Keratinocyte (primary cell): ENCODE measurements at regions not wholly inside any gene's neighbourhood (a gene's known extent, or its start where the extent isn't known, plus 50 kb on each side); places are given as distances from the start of the nearest gene placed in this dataset.

ENCODE experiments used
- DNase-seq: peaks from one replicate; pipeline ENCODE4 v3.0.0-alpha.2; 2011; ENCODE audit warnings: low read depth, missing footprints, low spot score
- FAIRE-seq: peaks from 2 replicates; lab custom pipeline; 2011; peaks lifted over from hg19 to GRCh38; lab: Jason Lieb, UNC
- H2AFZ ChIP-seq: 2 replicates; pipeline ENCODE4 v1.6.0; 2012; ENCODE audit warnings: low read length, control low read depth, inconsistent platforms; ENCODE audit not compliant: control insufficient read depth
- H3K27ac ChIP-seq: 2 replicates; pipeline ENCODE4 v1.5.1; 2011; ENCODE audit warnings: low read length; ENCODE audit not compliant: control insufficient read depth, insufficient read depth
- H3K27me3 ChIP-seq: 3 replicates; pipeline ENCODE4 v1.6.0; 2011; ENCODE audit warnings: low read length; ENCODE audit not compliant: control insufficient read depth, insufficient read depth; ENCODE audit errors: extremely low read depth
- H3K36me3 ChIP-seq, 2 experiments: 2 replicates in 1 of 2; 3 replicates in 1 of 2; pipeline ENCODE4 v1.5.1; 2011; ENCODE audit warnings: low read length in 2 of 2, mild to moderate bottlenecking in 1 of 2; ENCODE audit not compliant: control insufficient read depth in 2 of 2, insufficient read depth in 2 of 2; ENCODE audit errors: extremely low read depth in 1 of 2
- H3K4me1 ChIP-seq: 3 replicates; pipeline ENCODE4 v1.5.1; 2011; ENCODE audit warnings: low read length; ENCODE audit not compliant: control insufficient read depth, insufficient read depth; ENCODE audit errors: extremely low read depth
- H3K4me2 ChIP-seq: 3 replicates; pipeline ENCODE4 v1.6.0; 2011; ENCODE audit warnings: low read depth, low read length; ENCODE audit not compliant: control insufficient read depth, insufficient read depth; ENCODE audit errors: extremely low read depth
- H3K4me3 ChIP-seq, 3 experiments: fragments of 200-600 bp in 1 of 3; sonication (generic) in 1 of 3; 2 replicates in 2 of 3; 3 replicates in 1 of 3; pipeline ENCODE4 v1.5.1; 2011 to 2016; ENCODE audit warnings: low read length in 3 of 3, mild to moderate bottlenecking in 3 of 3, control low read depth in 2 of 3, inconsistent platforms in 1 of 3, low read depth in 1 of 3, mixed read lengths in 1 of 3, mixed run types in 1 of 3, moderate library complexity in 1 of 3; ENCODE audit not compliant: control insufficient read depth in 2 of 3, insufficient read depth in 2 of 3; ENCODE audit errors: extremely low read depth in 1 of 3
- H3K79me2 ChIP-seq: 2 replicates; pipeline ENCODE4 v1.6.0; 2012; ENCODE audit warnings: low read length; ENCODE audit not compliant: control insufficient read depth, insufficient read depth
- H3K9ac ChIP-seq: 3 replicates; pipeline ENCODE4 v1.6.0; 2011; ENCODE audit warnings: low read length; ENCODE audit not compliant: control insufficient read depth, insufficient read depth; ENCODE audit errors: extremely low read depth
- H3K9me1 ChIP-seq: 3 replicates; pipeline ENCODE4 v1.6.0; 2011; ENCODE audit warnings: low read length; ENCODE audit not compliant: control insufficient read depth, insufficient read depth; ENCODE audit errors: extremely low read depth
- H3K9me3 ChIP-seq: 2 replicates; pipeline ENCODE4 v1.5.1; 2012; ENCODE audit warnings: low read depth, low read length; ENCODE audit not compliant: control insufficient read depth
- H4K20me1 ChIP-seq: 3 replicates; pipeline ENCODE4 v1.6.0; 2011; ENCODE audit warnings: low read length; ENCODE audit not compliant: control insufficient read depth, insufficient read depth; ENCODE audit errors: extremely low read depth
- CTCF ChIP-seq, 3 experiments: IDR thresholded peaks in 1 of 3; conservative IDR thresholded peaks in 1 of 3; optimal IDR thresholded peaks in 1 of 3; 2 replicates in 2 of 3; 3 replicates in 1 of 3; pipeline versions ENCODE3 to v1.5.1; 2011; ENCODE audit warnings: low read length in 3 of 3, mild to moderate bottlenecking in 3 of 3, moderate library complexity in 2 of 3, control low read depth in 1 of 3, inconsistent platforms in 1 of 3; ENCODE audit not compliant: insufficient read depth in 2 of 3; ENCODE audit errors: extremely low read depth in 1 of 3
- EZH2 ChIP-seq: IDR thresholded peaks from one replicate; pipeline ENCODE4 v1.6.1; 2012; ENCODE audit warnings: inconsistent platforms, mild to moderate bottlenecking, low read length, moderate library complexity
- dilution Hi-C: fragments of 300-500 bp; cut with MboI; formaldehyde crosslinking; loops from one replicate; pipeline ENCODE4 v1.7.0; 2020; ENCODE audit warnings: low sequenced_read_pairs; ENCODE audit not compliant: extremely low pct_ligation_motif_present

GRCh38 chr12:47545938-47546609, 159.8 kb downstream of the RPAP3 start:
- H3K9me1 ChIP-seq, result no peaks in the 10 kb centered on the region
- no peaks in the 10 kb centered on the region for H3K36me3 ChIP-seq
- no peak overlapping the region for H3K27ac ChIP-seq
- H3K9me3 ChIP-seq, result no peaks in the 10 kb centered on the region
- no peak overlapping the region for H3K4me2 ChIP-seq
- no peak overlapping the region for H3K4me3 ChIP-seq
- H3K27me3 ChIP-seq, result no peaks in the 10 kb centered on the region
- H3K4me1 ChIP-seq, result no peaks in the 10 kb centered on the region
- TF ChIP-seq EZH2 (no peak), CTCF (optimal IDR thresholded peaks at IDR 0.05 in 1 of 3, IDR thresholded peaks at IDR 0.05 in 1 of 3, conservative IDR thresholded peaks at IDR 0.05 in 1 of 3; ENCODE audit: extremely low read depth in 1 of 3, insufficient read depth in 2 of 3, low read length in 3 of 3) (no peak)
- H4K20me1 ChIP-seq, result no peaks in the 10 kb centered on the region
- FAIRE-seq, result no peak
- no peak overlapping the region for H3K9ac ChIP-seq
- H3K79me2 ChIP-seq, result no peaks in the 10 kb centered on the region
- dilution Hi-C loops, result no loop called here
- DNase-seq, result no peak
- H2AFZ ChIP-seq, result no peak overlapping the region

GRCh38 chr12:47534695-47535094, 171.1 kb downstream of the RPAP3 start:
- Histone ChIP-seq H3K36me3 (no peaks in the 10 kb centered on the region), H3K9me3 (no peaks in the 10 kb centered on the region), H2AFZ (no peak overlapping the region), H3K9me1 (no peaks in the 10 kb centered on the region), H3K27me3 (peaks cover 4% of the 10 kb centered on the region), H3K4me3 (no peak overlapping the region), H3K27ac (no peak overlapping the region), H3K4me1 (no peaks in the 10 kb centered on the region), H4K20me1 (no peaks in the 10 kb centered on the region), H3K79me2 (no peaks in the 10 kb centered on the region), H3K9ac (no peak overlapping the region), H3K4me2 (no peak overlapping the region)
- DNase-seq (no peak), FAIRE-seq (peak; percentile 48)
- dilution Hi-C loops, result no loop called here
- TF ChIP-seq EZH2 (no peak), CTCF (optimal IDR thresholded peaks at IDR 0.05 in 1 of 3, IDR thresholded peaks at IDR 0.05 in 1 of 3, conservative IDR thresholded peaks at IDR 0.05 in 1 of 3; ENCODE audit: extremely low read depth in 1 of 3, insufficient read depth in 2 of 3, low read length in 3 of 3) (no peak)
